Neural crest cell (in vitro differentiated cells): ENCODE measurements at regions not wholly inside any gene's neighbourhood (a gene's known extent, or its start where the extent isn't known, plus 50 kb on each side); places are given as distances from the start of the nearest gene placed in this dataset.
"Not testable (repeated sequence)": the region's sequence is repeated elsewhere in the genome, so short reads cannot be mapped to it uniquely, and the experiment has no call there.

Source experiments
- DNase-seq: peaks from one replicate; pipeline ENCODE4 v3.0.0; 2021; ENCODE audit warnings: low read depth, mixed read lengths, low spot score
- H3K27ac Mint-ChIP-seq: one replicate; pipeline ENCODE4 v1.8.0; 2021; ENCODE audit warnings: mild to moderate bottlenecking, mixed read lengths; ENCODE audit not compliant: unreplicated experiment
- H3K27me3 Mint-ChIP-seq: 2 replicates; pipeline ENCODE4 v1.8.0; 2021; ENCODE audit warnings: low read depth, mild to moderate bottlenecking, mixed read lengths
- H3K36me3 Mint-ChIP-seq: 2 replicates; pipeline ENCODE4 v1.8.0; 2021; ENCODE audit warnings: low read depth, mild to moderate bottlenecking, mixed read lengths
- H3K4me1 Mint-ChIP-seq: 2 replicates; pipeline ENCODE4 v1.8.0; 2021; ENCODE audit warnings: mixed read lengths
- H3K4me3 Mint-ChIP-seq: one replicate; pipeline ENCODE4 v1.8.0; 2021; ENCODE audit warnings: mild to moderate bottlenecking, mixed read lengths
- H3K9me3 Mint-ChIP-seq: 2 replicates; pipeline ENCODE4 v1.8.0; 2021; ENCODE audit warnings: mixed read lengths
- TF ChIP-seq, protein P1 (sequence below): fragments of 200-600 bp; sonication (generic); conservative IDR thresholded peaks from 2 replicates; pipeline ENCODE4 v1.5.0; 2021; ENCODE audit warnings: antibody characterized with exemption, mild to moderate bottlenecking

DNA sequence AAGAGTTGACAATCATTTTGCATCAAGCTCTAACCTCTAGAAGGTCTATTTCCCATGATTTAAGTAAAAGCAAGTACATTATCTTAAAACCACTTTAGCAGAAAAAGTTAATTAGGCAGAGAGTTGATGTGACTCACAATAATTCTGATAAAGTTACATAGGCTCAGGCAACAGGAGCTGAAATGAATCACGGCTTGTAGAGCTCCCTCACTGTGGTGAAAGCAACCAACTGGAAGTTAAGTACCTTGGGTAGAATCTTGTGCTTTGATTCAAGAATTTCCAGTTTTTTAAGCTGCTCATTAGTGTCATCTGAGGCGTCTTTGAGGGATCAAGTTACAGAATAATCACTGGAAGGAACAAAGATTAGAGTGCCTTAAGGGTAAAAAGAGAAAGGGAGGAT is 68.9 kb upstream of the NFE2L3 start:
- H3K27ac Mint-ChIP-seq: no peak overlapping the region
- no peak for DNase-seq
- TF ChIP-seq, protein P1, sequence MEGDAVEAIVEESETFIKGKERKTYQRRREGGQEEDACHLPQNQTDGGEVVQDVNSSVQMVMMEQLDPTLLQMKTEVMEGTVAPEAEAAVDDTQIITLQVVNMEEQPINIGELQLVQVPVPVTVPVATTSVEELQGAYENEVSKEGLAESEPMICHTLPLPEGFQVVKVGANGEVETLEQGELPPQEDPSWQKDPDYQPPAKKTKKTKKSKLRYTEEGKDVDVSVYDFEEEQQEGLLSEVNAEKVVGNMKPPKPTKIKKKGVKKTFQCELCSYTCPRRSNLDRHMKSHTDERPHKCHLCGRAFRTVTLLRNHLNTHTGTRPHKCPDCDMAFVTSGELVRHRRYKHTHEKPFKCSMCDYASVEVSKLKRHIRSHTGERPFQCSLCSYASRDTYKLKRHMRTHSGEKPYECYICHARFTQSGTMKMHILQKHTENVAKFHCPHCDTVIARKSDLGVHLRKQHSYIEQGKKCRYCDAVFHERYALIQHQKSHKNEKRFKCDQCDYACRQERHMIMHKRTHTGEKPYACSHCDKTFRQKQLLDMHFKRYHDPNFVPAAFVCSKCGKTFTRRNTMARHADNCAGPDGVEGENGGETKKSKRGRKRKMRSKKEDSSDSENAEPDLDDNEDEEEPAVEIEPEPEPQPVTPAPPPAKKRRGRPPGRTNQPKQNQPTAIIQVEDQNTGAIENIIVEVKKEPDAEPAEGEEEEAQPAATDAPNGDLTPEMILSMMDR: no peak
- no peaks in the 10 kb centered on the region for H3K36me3 Mint-ChIP-seq
- H3K4me1 Mint-ChIP-seq: peaks cover 23% of the 10 kb centered on the region
- no peak overlapping the region for H3K4me3 Mint-ChIP-seq
- peaks cover 4% of the 10 kb centered on the region for H3K27me3 Mint-ChIP-seq
- H3K9me3 Mint-ChIP-seq: no peaks in the 10 kb centered on the region

DNA sequence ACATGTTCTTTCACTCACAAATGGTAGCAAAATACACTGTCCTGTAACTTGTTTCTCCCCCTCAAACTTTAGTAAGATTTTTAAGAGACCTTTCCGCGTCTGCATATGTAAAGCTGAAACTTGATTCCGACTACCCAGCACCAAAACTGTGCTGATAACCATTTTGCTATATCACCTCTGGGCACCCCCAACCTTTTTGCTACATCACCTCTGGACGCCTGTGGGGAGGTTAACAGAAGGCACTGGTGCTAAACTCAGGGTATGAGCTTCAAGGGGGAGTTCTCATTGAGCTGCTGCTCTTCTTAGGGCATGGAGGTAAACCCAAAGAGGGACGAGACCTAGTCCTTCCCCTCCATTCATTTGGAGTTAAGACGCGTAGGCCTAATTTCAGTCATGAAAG is 67.6 kb upstream of the NFE2L3 start:
- Mint-ChIP-seq H3K36me3 (no peaks in the 10 kb centered on the region), H3K9me3 (no peaks in the 10 kb centered on the region), H3K27ac (no peak overlapping the region), H3K4me1 (peaks cover 15% of the 10 kb centered on the region), H3K27me3 (no peaks in the 10 kb centered on the region), H3K4me3 (no peak overlapping the region)
- DNase-seq: no peak
- TF ChIP-seq, protein P1: no peak

DNA sequence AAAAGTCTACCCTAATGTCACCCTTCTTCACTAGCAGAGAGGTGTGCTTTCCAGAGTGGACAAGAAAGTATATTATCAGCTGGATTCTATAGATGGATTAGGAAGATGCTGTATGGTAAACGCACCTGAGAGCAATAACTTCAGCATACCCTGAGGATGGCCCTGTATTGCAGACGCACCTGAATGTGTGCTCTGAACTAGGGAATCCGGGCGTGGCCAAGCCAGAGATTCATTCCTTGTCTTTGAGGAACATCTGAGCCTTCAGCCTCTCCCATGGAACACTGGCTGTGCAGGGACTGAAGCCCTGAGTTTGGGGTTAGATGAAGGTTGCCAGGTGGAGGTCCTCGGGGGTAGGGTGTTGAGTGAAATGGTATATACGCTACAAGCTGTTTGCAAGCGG is 66.2 kb upstream of the NFE2L3 start:
- Mint-ChIP-seq H3K9me3 (no peaks in the 10 kb centered on the region), H3K27ac (no peak overlapping the region), H3K36me3 (no peaks in the 10 kb centered on the region), H3K27me3 (no peaks in the 10 kb centered on the region), H3K4me3 (no peak overlapping the region), H3K4me1 (peaks cover 13% of the 10 kb centered on the region)
- TF ChIP-seq, protein P1: no peak
- no peak for DNase-seq

DNA sequence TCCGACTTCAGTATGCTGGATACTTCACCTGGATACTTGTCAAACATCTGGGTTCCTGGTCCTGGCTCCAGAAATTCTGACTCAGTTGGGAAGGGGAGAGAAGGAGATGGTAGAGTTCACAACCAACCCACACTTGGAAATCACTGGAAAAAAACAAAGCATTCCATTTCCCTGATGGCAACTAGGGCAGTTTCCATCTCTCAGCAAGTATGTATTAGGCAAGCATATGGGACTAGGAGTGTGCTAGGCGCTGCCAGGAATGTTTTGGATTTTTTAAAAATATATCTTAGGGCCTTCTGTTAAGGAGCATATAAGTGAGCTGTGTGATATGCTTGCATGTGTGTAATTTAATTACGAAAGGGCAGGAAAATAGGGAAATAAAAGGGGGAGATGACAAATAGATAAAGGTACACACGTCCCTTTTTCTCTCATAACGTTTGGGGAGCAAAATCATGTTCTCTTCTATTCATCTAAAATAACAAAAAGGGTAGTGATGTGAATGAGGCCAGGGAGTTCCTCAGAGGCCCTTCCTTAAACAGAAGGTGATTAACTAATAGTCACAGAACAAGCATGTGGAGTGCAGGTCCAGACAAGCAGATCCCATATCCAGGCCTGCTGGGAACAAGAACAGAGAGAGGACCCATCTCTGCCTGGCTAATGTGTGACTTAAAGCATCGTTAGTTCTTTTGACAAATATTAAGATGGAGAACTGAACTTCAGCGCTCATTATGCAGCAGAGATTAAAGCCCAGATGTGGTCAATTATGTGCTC is 64.5 kb upstream of the NFE2L3 start:
- Mint-ChIP-seq H3K27ac (no peak overlapping the region), H3K9me3 (no peaks in the 10 kb centered on the region), H3K36me3 (no peaks in the 10 kb centered on the region), H3K4me1 (peaks cover 19% of the 10 kb centered on the region), H3K4me3 (no peak overlapping the region), H3K27me3 (no peaks in the 10 kb centered on the region)
- DNase-seq: no peak
- TF ChIP-seq, protein P1: no peak

DNA sequence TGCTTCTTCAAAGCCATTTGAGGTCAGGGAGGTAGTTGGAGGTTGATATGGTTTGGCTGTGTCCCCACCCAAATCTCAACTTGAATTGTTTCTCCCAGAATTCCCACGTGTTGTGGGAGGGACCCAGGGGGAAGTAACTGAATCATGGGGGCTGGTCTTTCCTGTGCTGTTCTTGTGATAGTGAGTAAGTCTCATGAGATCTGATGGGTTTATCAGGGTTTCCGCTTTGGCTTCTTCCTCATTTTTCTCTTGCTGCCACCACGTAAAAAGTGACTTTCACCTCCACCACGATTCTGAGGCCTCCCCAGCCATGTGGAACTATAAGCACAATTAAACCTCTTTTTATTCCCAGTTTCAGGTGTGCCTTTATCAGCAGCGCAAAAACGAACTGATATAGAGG is 62.5 kb upstream of the NFE2L3 start:
- not testable (repeated sequence) for H3K27me3 Mint-ChIP-seq

DNA sequence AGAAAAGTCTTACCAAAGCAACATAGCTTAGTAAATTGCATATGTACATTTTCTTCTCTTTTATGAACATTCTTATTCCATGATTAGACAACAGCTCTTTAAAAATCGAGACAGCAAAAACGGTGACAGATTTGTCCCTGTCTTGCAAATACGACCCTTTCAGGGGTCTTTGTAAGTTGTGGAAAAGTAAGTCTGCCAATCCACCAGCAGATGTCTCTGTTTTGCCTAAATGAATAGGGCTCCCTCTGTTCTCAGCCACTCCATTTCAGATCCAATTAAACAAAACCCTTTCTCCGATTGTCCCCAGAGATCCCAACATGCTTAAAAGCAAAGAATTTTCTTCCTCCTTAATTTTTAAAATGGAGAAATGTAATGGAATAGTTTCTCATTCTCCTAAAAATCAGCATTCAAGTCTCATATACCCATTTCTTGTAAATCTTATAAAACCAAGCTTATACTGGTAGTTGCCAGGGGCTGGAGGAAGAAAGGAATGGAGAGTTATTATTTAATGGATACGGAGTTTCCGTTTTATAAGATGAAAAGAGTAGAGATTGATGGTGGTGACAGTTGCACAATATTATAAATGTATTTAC is 61.0 kb upstream of the NFE2L3 start:
- no peaks in the 10 kb centered on the region for H3K36me3 Mint-ChIP-seq
- H3K4me1 Mint-ChIP-seq: peaks cover 14% of the 10 kb centered on the region
- no peaks in the 10 kb centered on the region for H3K27me3 Mint-ChIP-seq
- H3K27ac Mint-ChIP-seq: no peak overlapping the region
- DNase-seq: no peak
- TF ChIP-seq, protein P1: peak; percentile 76
- no peak overlapping the region for H3K4me3 Mint-ChIP-seq
- H3K9me3 Mint-ChIP-seq: no peaks in the 10 kb centered on the region

More for the DNA sequence above, 62.5 kb upstream of the NFE2L3 start:
- H3K27ac Mint-ChIP-seq, H3K9me3 Mint-ChIP-seq, DNase-seq, H3K36me3 Mint-ChIP-seq, H3K4me3 Mint-ChIP-seq: not testable (repeated sequence)
- H3K4me1 Mint-ChIP-seq: peaks cover 12% of the 10 kb centered on the region
